IPS-20b (cell line): ENCODE measurements at regions not wholly inside any gene's neighbourhood (a gene's known extent, or its start where the extent isn't known, plus 50 kb on each side); places are given as distances from the start of the nearest gene placed in this dataset.
"Not testable (repeated sequence)": the region's sequence is repeated elsewhere in the genome, so short reads cannot be mapped to it uniquely, and the experiment has no call there.

Source experiments
- H3K27ac ChIP-seq: one replicate; pipeline ENCODE4 v1.5.1; 2013; ENCODE audit warnings: low read length
- H3K27me3 ChIP-seq: 2 replicates; pipeline ENCODE4 v1.6.1; 2013; ENCODE audit warnings: mild to moderate bottlenecking, low read length, inconsistent platforms; ENCODE audit not compliant: insufficient read depth
- H3K36me3 ChIP-seq: 2 replicates; pipeline ENCODE4 v1.6.1; 2013; ENCODE audit warnings: low read depth, mild to moderate bottlenecking, inconsistent platforms, low read length, moderate library complexity; ENCODE audit not compliant: insufficient read depth
- H3K4me1 ChIP-seq: 2 replicates; pipeline ENCODE4 v1.6.1; 2013; ENCODE audit warnings: mild to moderate bottlenecking, control low read depth, inconsistent platforms, low read length, moderate library complexity; ENCODE audit not compliant: insufficient read depth
- H3K4me3 ChIP-seq: 2 replicates; pipeline ENCODE4 v1.5.1; 2013; ENCODE audit warnings: mild to moderate bottlenecking, low read length, inconsistent platforms
- H3K9ac ChIP-seq: 2 replicates; pipeline ENCODE4 v1.6.1; 2013; ENCODE audit warnings: low read depth, mild to moderate bottlenecking, inconsistent platforms, low read length, moderate library complexity
- H3K9me3 ChIP-seq: 2 replicates; pipeline ENCODE4 v1.6.1; 2013; ENCODE audit warnings: mild to moderate bottlenecking, low read depth, low read length, inconsistent platforms; ENCODE audit not compliant: insufficient read depth

- Histone ChIP-seq H3K27me3 (no peaks in the 10 kb centered on the region), H3K4me1 (no peaks in the 10 kb centered on the region), H3K9ac (no peak overlapping the region), H3K27ac (no peak overlapping the region), H3K4me3 (no peak overlapping the region), H3K36me3 (no peaks in the 10 kb centered on the region), H3K9me3 (no peaks in the 10 kb centered on the region)
These were observed 104.4 kb upstream of the MAMLD1 start for GRCh38 chrX:150258463-150259430.

DNA sequence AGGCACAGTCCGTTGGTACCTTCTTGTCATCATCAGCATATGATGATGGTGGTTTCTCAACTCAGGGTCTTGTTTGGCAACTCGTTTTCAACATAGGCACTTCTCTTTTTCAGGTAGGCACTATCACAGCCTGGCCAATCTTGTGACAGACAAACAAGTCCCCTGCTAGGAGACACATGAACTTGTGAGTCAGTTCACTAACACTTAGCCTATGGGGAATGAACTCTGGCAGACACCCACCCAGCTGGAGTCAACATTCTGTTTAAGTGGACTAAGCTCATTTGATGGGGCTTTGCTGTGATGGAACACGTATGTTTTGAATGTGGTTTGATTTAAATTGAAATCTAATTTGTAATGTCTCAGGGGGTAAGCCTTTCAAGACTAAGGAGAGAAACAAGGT is 100.7 kb upstream of the MAMLD1 start:
- Histone ChIP-seq H3K27me3 (no peaks in the 10 kb centered on the region), H3K4me3 (no peak overlapping the region), H3K9ac (no peak overlapping the region), H3K36me3 (no peaks in the 10 kb centered on the region), H3K27ac (no peak overlapping the region), H3K4me1 (no peaks in the 10 kb centered on the region), H3K9me3 (no peaks in the 10 kb centered on the region)

DNA sequence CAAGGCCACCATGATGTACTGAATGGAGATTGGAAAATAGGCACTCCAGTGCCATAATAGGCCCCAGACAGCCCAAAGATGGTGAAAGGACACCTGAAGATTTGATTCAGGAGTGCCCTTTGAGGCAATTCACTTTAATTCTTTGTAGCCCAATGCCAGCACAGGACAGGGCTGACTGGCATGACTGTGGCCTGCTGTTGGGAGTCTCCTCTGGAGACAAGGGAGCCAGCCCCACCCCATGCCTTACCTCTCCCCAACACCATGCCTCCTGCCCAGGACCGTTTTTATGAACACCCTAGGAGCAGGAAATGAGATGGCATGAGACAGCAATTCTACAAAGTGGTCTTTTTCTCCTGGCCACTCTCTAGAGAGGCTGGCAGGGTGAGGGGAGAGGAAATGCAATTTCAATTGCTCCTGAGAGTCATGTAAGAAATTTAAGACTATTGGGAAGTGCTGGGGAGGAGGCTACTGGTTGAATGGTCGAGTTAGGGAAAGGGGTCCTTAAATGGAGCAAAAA is 94.2 kb upstream of the MAMLD1 start:
- H3K4me3 ChIP-seq = no peak overlapping the region
- H3K27me3 ChIP-seq = no peaks in the 10 kb centered on the region
- no peaks in the 10 kb centered on the region for H3K36me3 ChIP-seq
- H3K27ac ChIP-seq = no peak overlapping the region
- H3K9me3 ChIP-seq = no peaks in the 10 kb centered on the region
- no peaks in the 10 kb centered on the region for H3K4me1 ChIP-seq
- no peak overlapping the region for H3K9ac ChIP-seq

GRCh38 chrX:150269605-150270254 is 93.4 kb upstream of the MAMLD1 start:
- Histone ChIP-seq H3K9ac (no peak overlapping the region), H3K27me3 (no peaks in the 10 kb centered on the region), H3K36me3 (no peaks in the 10 kb centered on the region), H3K27ac (no peak overlapping the region), H3K9me3 (no peaks in the 10 kb centered on the region), H3K4me1 (no peaks in the 10 kb centered on the region), H3K4me3 (no peak overlapping the region)

DNA sequence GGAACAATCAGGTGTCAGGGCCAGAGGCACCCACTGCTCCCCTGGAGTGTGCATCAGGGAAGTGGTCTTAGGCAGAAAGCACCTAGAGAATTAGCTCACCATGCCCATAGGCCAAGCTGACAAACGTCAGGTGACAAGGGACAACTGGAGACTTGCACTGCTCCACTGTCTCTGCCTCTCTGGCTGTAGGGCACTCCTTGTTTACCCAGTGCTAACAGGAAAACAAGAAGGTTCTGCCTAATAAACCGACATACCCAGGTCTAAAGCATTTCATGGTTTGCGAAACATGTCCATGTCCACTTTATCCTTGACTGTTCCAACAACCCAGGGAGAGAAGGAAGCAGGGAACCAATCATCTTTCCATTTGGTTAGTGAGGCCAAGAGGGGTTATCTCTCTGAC is 92.5 kb upstream of the MAMLD1 start:
- Histone ChIP-seq H3K36me3 (no peaks in the 10 kb centered on the region), H3K9me3 (no peaks in the 10 kb centered on the region), H3K4me3 (no peak overlapping the region), H3K9ac (no peak overlapping the region), H3K27ac (no peak overlapping the region), H3K27me3 (no peaks in the 10 kb centered on the region), H3K4me1 (no peaks in the 10 kb centered on the region)

GRCh38 chrX:150273575-150274294 is 89.4 kb upstream of the MAMLD1 start:
- H3K36me3 ChIP-seq, H3K27ac ChIP-seq, H3K9me3 ChIP-seq, H3K4me3 ChIP-seq, H3K4me1 ChIP-seq, H3K27me3 ChIP-seq, H3K9ac ChIP-seq: not testable (repeated sequence)

- Histone ChIP-seq H3K36me3 (no peaks in the 10 kb centered on the region), H3K4me3 (no peak overlapping the region), H3K9me3 (no peaks in the 10 kb centered on the region), H3K27me3 (no peaks in the 10 kb centered on the region), H3K9ac (no peak overlapping the region), H3K4me1 (no peaks in the 10 kb centered on the region), H3K27ac (no peak overlapping the region)
These were observed 80.2 kb upstream of the MAMLD1 start for GRCh38 chrX:150282953-150283352.

- Histone ChIP-seq H3K4me1 (no peaks in the 10 kb centered on the region), H3K27ac (no peak overlapping the region), H3K9ac (no peak overlapping the region), H3K9me3 (no peaks in the 10 kb centered on the region), H3K36me3 (no peaks in the 10 kb centered on the region), H3K4me3 (no peak overlapping the region), H3K27me3 (no peaks in the 10 kb centered on the region)
These were observed 72.1 kb upstream of the MAMLD1 start for GRCh38 chrX:150291014-150291413.

- Histone ChIP-seq H3K9ac (no peak overlapping the region), H3K9me3 (no peaks in the 10 kb centered on the region), H3K27me3 (no peaks in the 10 kb centered on the region), H3K36me3 (no peaks in the 10 kb centered on the region), H3K4me3 (no peak overlapping the region), H3K4me1 (no peaks in the 10 kb centered on the region; the same call in 1 of the 2 replicates), H3K27ac (no peak overlapping the region)
These were observed 69.7 kb upstream of the MAMLD1 start for GRCh38 chrX:150293311-150294013.

- Histone ChIP-seq H3K27ac (no peak overlapping the region), H3K9ac (no peak overlapping the region), H3K27me3 (no peaks in the 10 kb centered on the region), H3K9me3 (no peaks in the 10 kb centered on the region), H3K4me1 (no peaks in the 10 kb centered on the region; the same call in 1 of the 2 replicates), H3K4me3 (no peak overlapping the region), H3K36me3 (no peaks in the 10 kb centered on the region)
These were observed 64.1 kb upstream of the MAMLD1 start for GRCh38 chrX:150298841-150299551.

DNA sequence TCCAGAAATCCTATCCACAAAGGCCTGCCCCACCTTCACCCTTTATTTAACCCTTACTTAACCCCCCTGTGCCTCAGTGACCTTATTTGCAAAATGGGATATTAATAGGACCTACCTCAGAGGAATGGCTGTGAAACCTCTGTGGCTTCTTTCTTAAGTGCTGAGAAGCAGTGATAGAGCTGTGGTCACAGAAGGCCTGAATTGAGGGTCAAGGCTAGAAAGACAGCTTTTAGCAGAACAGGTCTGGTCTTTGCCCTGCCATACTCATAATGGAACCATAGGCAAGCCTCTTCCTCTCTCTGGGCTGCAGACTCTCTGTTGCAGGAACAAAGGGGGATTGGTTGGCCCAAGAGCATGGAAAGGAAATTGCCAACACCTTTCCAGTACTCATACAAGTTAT is 63.5 kb upstream of the MAMLD1 start:
- no peaks in the 10 kb centered on the region for H3K36me3 ChIP-seq
- H3K9me3 ChIP-seq = no peaks in the 10 kb centered on the region
- no peaks in the 10 kb centered on the region for H3K27me3 ChIP-seq
- no peak overlapping the region for H3K27ac ChIP-seq
- no peaks in the 10 kb centered on the region; the same call in 1 of the 2 replicates for H3K4me1 ChIP-seq
- no peak overlapping the region for H3K4me3 ChIP-seq
- no peak overlapping the region for H3K9ac ChIP-seq
